Cardiac septum (tissue), 1 donor: ENCODE measurements at regions not wholly inside any gene's neighbourhood (a gene's known extent, or its start where the extent isn't known, plus 50 kb on each side); places are given as distances from the start of the nearest gene placed in this dataset.

Experiments
- DNase-seq: peaks from one replicate; pipeline ENCODE4 v3.0.0-alpha.2; 2020; ENCODE audit warnings: low spot score
- intact Hi-C: fragments of 100-400 bp; cut with DNase I; formaldehyde crosslinking; loops from one replicate; pipeline ENCODE4 v1.14.0; 2022
- donor health status: DM: no; HTN: no; CAD: no.

- no peak for DNase-seq
- intact Hi-C loops = no loop called here
Measured at GRCh38 chr19:5219551-5220304, 120.9 kb downstream of the PTPRS start.

GRCh38 chr19:5218963-5219530 is 121.6 kb downstream of the PTPRS start:
- no peak for DNase-seq
- intact Hi-C loops = no loop called here

- intact Hi-C loops = no loop called here
Measured at GRCh38 chr19:5218255-5218855, 122.3 kb downstream of the PTPRS start.

GRCh38 chr19:5217171-5217570 is 123.4 kb downstream of the PTPRS start:
- intact Hi-C loops = no loop called here

More at GRCh38 chr19:5218255-5218855, 122.3 kb downstream of the PTPRS start:
- no peak for DNase-seq

GRCh38 chr19:5216141-5216847 is 124.3 kb downstream of the PTPRS start:
- no peak for DNase-seq
- intact Hi-C loops = no loop called here

More at GRCh38 chr19:5217171-5217570, 123.4 kb downstream of the PTPRS start:
- no peak for DNase-seq

GRCh38 chr19:5215431-5215830 is 125.2 kb downstream of the PTPRS start:
- DNase-seq = no peak
- intact Hi-C loops = no loop called here

- no peak for DNase-seq
- intact Hi-C loops = no loop called here
Measured at GRCh38 chr19:5214902-5215301, 125.7 kb downstream of the PTPRS start.

- intact Hi-C loops = no loop called here
- DNase-seq = no peak
Measured at GRCh38 chr19:5214371-5214770, 126.2 kb downstream of the PTPRS start.

GRCh38 chr19:5213667-5214066 is 126.9 kb downstream of the PTPRS start:
- intact Hi-C loops = no loop called here
- no peak for DNase-seq

- intact Hi-C loops = no loop called here
- DNase-seq = no peak
Measured at GRCh38 chr19:5212101-5212500, 128.5 kb downstream of the PTPRS start.

GRCh38 chr19:5211217-5211822 is 129.3 kb downstream of the PTPRS start:
- intact Hi-C loops = no loop called here

GRCh38 chr19:5210556-5210955 is 130.1 kb downstream of the PTPRS start:
- no peak for DNase-seq
- intact Hi-C loops = no loop called here

More at GRCh38 chr19:5211217-5211822, 129.3 kb downstream of the PTPRS start:
- no peak for DNase-seq

- no peak for DNase-seq
- intact Hi-C loops = no loop called here
Measured at GRCh38 chr19:5207806-5208205, 132.8 kb downstream of the PTPRS start.

- no peak for DNase-seq
- intact Hi-C loops = no loop called here
Measured at GRCh38 chr19:5206751-5207075, 133.9 kb downstream of the PTPRS start.

GRCh38 chr19:5205937-5206750 is 134.5 kb downstream of the PTPRS start:
- intact Hi-C loops = no loop called here
- DNase-seq = no peak

GRCh38 chr19:5205381-5205780 is 135.2 kb downstream of the PTPRS start:
- intact Hi-C loops = no loop called here
- DNase-seq = no peak

GRCh38 chr19:5204212-5204611 is 136.4 kb downstream of the PTPRS start:
- intact Hi-C loops = no loop called here
- no peak for DNase-seq
